ENCODE measurements at regions not wholly inside any gene's neighbourhood (a gene's known extent, or its start where the extent isn't known, plus 50 kb on each side); places are given as distances from the start of the nearest gene placed in this dataset.

GRCh38 chr2:104052356-104052755 is 801.6 kb upstream of the POU3F3 start:
- no peak for TF ChIP-seq TEAD4 (IDR thresholded peaks at IDR 0.05)
- TF ChIP-seq TAF1 (IDR thresholded peaks at IDR 0.05; ENCODE audit: low read depth): no peak
- no peak for TF ChIP-seq EP300 (IDR thresholded peaks at IDR 0.05; ENCODE audit: borderline replicate concordance)
- no peak for TF ChIP-seq TCF12 (IDR thresholded peaks at IDR 0.05; ENCODE audit: low read depth)
- TF ChIP-seq CEBPB (IDR thresholded peaks at IDR 0.05): no peak
- no peak for TF ChIP-seq FOXM1 (IDR thresholded peaks at IDR 0.05; ENCODE audit: borderline replicate concordance, low read depth)

- TF ChIP-seq RAD21 (IDR thresholded peaks at IDR 0.05; ENCODE audit: low read depth) (no peak), USF1 (IDR thresholded peaks at IDR 0.05) (no peak)
These were observed 797.5 kb upstream of the POU3F3 start for GRCh38 chr2:104056451-104056850.

GRCh38 chr2:104068665-104069064 is 785.2 kb upstream of the POU3F3 start:
- TF ChIP-seq EP300 (IDR thresholded peaks at IDR 0.05; ENCODE audit: borderline replicate concordance): no peak
- no peak for TF ChIP-seq CREB1 (IDR thresholded peaks at IDR 0.05; ENCODE audit: low read depth)
- TF ChIP-seq REST (IDR thresholded peaks at IDR 0.05; ENCODE audit: low read depth): no peak
- no peak for TF ChIP-seq USF1 (IDR thresholded peaks at IDR 0.05)
- no peak for TF ChIP-seq NFIC (IDR thresholded peaks at IDR 0.05)
- TF ChIP-seq FOXM1 (IDR thresholded peaks at IDR 0.05; ENCODE audit: borderline replicate concordance, low read depth): no peak
- TF ChIP-seq TCF12 (IDR thresholded peaks at IDR 0.05; ENCODE audit: low read depth): no peak
- no peak for TF ChIP-seq CEBPB (IDR thresholded peaks at IDR 0.05)
- TF ChIP-seq RAD21 (IDR thresholded peaks at IDR 0.05; ENCODE audit: low read depth): no peak
- no peak for TF ChIP-seq TEAD4 (IDR thresholded peaks at IDR 0.05)
- TF ChIP-seq EGR1 (IDR thresholded peaks at IDR 0.05): no peak
- no peak for TF ChIP-seq TAF1 (IDR thresholded peaks at IDR 0.05; ENCODE audit: low read depth)
- TF ChIP-seq YY1 (IDR thresholded peaks at IDR 0.05; ENCODE audit: low read depth): no peak
- TF ChIP-seq MAX (IDR thresholded peaks at IDR 0.05): no peak
- TF ChIP-seq ZBTB7A (IDR thresholded peaks at IDR 0.05; ENCODE audit: low read depth): no peak

- TF ChIP-seq TAF1 (IDR thresholded peaks at IDR 0.05; ENCODE audit: low read depth) (no peak), CEBPB (IDR thresholded peaks at IDR 0.05) (no peak), CREB1 (IDR thresholded peaks at IDR 0.05; ENCODE audit: low read depth) (no peak), NFIC (IDR thresholded peaks at IDR 0.05) (no peak), EGR1 (IDR thresholded peaks at IDR 0.05) (no peak), FOXM1 (IDR thresholded peaks at IDR 0.05; ENCODE audit: borderline replicate concordance, low read depth) (no peak), RAD21 (IDR thresholded peaks at IDR 0.05; ENCODE audit: low read depth) (no peak), EP300 (IDR thresholded peaks at IDR 0.05; ENCODE audit: borderline replicate concordance) (no peak)
These were observed 776.3 kb upstream of the POU3F3 start for GRCh38 chr2:104077573-104077972.

GRCh38 chr2:104078431-104079157 is 775.3 kb upstream of the POU3F3 start:
- TF ChIP-seq EGR1 (IDR thresholded peaks at IDR 0.05): no peak
- no peak for TF ChIP-seq YY1 (IDR thresholded peaks at IDR 0.05; ENCODE audit: low read depth)
- TF ChIP-seq ZBTB7A (IDR thresholded peaks at IDR 0.05; ENCODE audit: low read depth): no peak
- no peak for TF ChIP-seq CEBPB (IDR thresholded peaks at IDR 0.05)
- TF ChIP-seq REST (IDR thresholded peaks at IDR 0.05; ENCODE audit: low read depth): no peak
- no peak for TF ChIP-seq FOXM1 (IDR thresholded peaks at IDR 0.05; ENCODE audit: borderline replicate concordance, low read depth)
- TF ChIP-seq TAF1 (IDR thresholded peaks at IDR 0.05; ENCODE audit: low read depth): no peak
- TF ChIP-seq TCF12 (IDR thresholded peaks at IDR 0.05; ENCODE audit: low read depth): no peak
- TF ChIP-seq NFIC (IDR thresholded peaks at IDR 0.05): no peak
- no peak for TF ChIP-seq RAD21 (IDR thresholded peaks at IDR 0.05; ENCODE audit: low read depth)
- TF ChIP-seq USF1 (IDR thresholded peaks at IDR 0.05): no peak
- no peak for TF ChIP-seq EP300 (IDR thresholded peaks at IDR 0.05; ENCODE audit: borderline replicate concordance)
- no peak for TF ChIP-seq TEAD4 (IDR thresholded peaks at IDR 0.05)
- TF ChIP-seq MAX (IDR thresholded peaks at IDR 0.05): no peak
- TF ChIP-seq CREB1 (IDR thresholded peaks at IDR 0.05; ENCODE audit: low read depth): no peak
